ENCODE measurements at regions not wholly inside any gene's neighbourhood (a gene's known extent, or its start where the extent isn't known, plus 50 kb on each side); places are given as distances from the start of the nearest gene placed in this dataset.

DNA sequence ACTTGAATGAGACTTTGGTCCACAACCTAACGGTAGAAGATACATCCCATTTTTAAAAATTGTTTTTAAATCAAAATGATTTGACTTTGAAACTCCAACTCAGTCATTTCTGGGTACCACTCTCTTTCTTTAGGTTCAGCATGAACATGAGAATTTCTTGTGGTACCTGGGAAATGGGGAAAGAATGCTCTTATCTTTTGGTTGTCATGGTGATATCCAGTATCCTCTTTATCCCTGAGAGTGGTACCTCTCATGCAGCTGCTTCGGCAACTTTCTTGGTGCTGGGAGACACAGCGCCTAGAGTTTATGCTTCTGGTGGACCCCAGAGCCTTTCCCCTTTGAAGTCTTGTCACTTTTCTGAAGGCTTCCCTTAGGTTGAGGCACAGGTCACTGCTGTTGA is 465.1 kb upstream of the FAT1 start:
- TF ChIP-seq FOXK2 (IDR thresholded peaks at IDR 0.05) (no peak), ELF4 (IDR thresholded peaks at IDR 0.05) (no peak)
